22Rv1 (cell line): ENCODE measurements at regions not wholly inside any gene's neighbourhood (a gene's known extent, or its start where the extent isn't known, plus 50 kb on each side); places are given as distances from the start of the nearest gene placed in this dataset.

Source experiments
- H3K27ac ChIP-seq: fragments of 450-650 bp; 2 replicates; pipeline ENCODE4 v1.5.1; 2017
- CTCF ChIP-seq: fragments of 450-650 bp; IDR thresholded peaks from 2 replicates; pipeline ENCODE4 v1.5.1; 2017; ENCODE audit warnings: mild to moderate bottlenecking
- ZFX ChIP-seq: fragments of 450-650 bp; IDR thresholded peaks from 2 replicates; pipeline ENCODE4 v1.6.1; 2017; ENCODE audit warnings: antibody characterized with exemption, borderline replicate concordance

GRCh38 chr1:166338105-166338504 is 171.3 kb upstream of the FAM78B start:
- TF ChIP-seq CTCF (no peak), ZFX (no peak)
- no peak overlapping the region for H3K27ac ChIP-seq

GRCh38 chr1:166340709-166341108 is 173.9 kb upstream of the FAM78B start:
- H3K27ac ChIP-seq = no peak overlapping the region
- TF ChIP-seq ZFX = no peak
- no peak for TF ChIP-seq CTCF

GRCh38 chr1:166343276-166343675 is 176.5 kb upstream of the FAM78B start:
- TF ChIP-seq CTCF (no peak), ZFX (no peak)
- no peak overlapping the region for H3K27ac ChIP-seq

GRCh38 chr1:166350490-166350889 is 183.7 kb upstream of the FAM78B start:
- TF ChIP-seq ZFX (no peak), CTCF (no peak)

GRCh38 chr1:166351676-166352075 is 184.9 kb upstream of the FAM78B start:
- TF ChIP-seq CTCF (no peak), ZFX (no peak)
- no peak overlapping the region for H3K27ac ChIP-seq

More at GRCh38 chr1:166350490-166350889, 183.7 kb upstream of the FAM78B start:
- H3K27ac ChIP-seq = no peak overlapping the region

- TF ChIP-seq ZFX (no peak), CTCF (no peak)
- H3K27ac ChIP-seq = no peak overlapping the region
Measured at GRCh38 chr1:166353213-166353612, 186.4 kb upstream of the FAM78B start.

GRCh38 chr1:166354406-166354805 is 187.6 kb upstream of the FAM78B start:
- TF ChIP-seq CTCF (no peak), ZFX (no peak)
- H3K27ac ChIP-seq = no peak overlapping the region
